GM18873 (cell line): ENCODE measurements at regions not wholly inside any gene's neighbourhood (a gene's known extent, or its start where the extent isn't known, plus 50 kb on each side); places are given as distances from the start of the nearest gene placed in this dataset.

ENCODE experiments used
- ATAC-seq: cut with Tn5 transposase; IDR thresholded peaks from one replicate; pipeline ENCODE4 v1.9.1; 2021; ENCODE audit warnings: mild to moderate bottlenecking, moderate library complexity, moderate number of reproducible peaks; ENCODE audit not compliant: unreplicated experiment, low FRiP score

DNA sequence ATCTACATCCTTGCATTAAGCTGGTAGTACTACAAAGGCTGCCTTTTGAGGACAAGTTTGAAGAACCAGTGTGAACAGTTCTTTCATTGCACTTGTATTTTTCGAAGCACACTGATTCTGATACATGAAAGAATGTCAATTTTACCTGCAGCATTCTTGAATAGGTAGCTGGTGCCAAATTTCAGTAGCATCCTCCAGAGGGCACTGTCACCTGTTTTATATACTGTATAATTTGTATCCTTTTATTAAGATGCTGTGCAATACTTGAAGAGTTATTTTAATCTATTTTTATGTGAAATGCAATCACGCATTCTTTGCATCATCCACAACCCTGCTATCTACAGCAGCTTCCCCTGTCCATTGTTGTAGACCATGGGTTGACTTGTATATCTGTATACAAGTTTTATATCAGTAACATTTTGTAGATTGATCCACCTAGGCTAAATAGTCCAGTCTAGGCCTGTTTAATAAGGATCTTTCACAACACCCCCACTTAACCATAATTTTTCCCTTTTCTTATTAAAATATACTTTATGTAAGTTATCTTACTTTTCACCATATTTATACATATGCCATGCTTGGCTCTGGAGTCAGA lies 325.7 kb downstream of the PCDH7 start:
- ATAC-seq = no peak

DNA sequence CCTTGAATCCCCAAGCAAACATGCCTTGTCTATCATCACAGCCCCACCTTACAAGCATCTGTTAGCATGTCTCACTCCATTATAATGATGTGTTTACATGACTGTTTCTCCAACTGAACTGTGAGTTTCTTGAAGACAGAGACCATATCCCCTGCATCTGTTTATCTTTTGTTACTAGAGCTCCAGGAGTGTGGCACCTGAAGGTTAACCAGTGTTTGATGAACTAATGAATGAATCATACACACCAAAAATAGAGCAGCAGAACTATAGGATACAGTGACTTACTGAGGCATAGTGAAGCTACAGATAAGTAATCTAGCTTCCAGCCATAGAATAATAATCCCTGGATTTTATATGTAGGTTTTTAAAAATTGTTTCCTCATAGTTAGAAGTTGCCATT lies 331.0 kb downstream of the PCDH7 start:
- ATAC-seq = no peak

DNA sequence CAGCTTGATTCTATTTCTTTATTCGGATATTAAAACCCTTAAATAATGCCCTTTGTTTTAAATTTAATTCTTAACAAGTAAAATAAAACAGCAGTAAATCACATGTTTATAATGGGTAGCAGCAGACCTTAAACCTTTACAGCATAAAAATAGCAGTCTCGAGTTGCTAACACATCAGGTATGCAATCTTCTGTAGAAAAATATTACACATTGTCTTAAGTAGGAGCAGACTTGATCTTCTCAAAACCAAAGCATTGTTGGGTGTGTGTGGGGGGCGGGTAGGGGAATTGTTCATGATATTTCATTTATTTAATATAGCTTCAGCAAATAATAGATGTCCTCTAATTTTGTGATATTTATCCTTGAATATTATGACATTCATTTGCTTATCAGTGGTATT lies 331.4 kb downstream of the PCDH7 start:
- no peak for ATAC-seq

DNA sequence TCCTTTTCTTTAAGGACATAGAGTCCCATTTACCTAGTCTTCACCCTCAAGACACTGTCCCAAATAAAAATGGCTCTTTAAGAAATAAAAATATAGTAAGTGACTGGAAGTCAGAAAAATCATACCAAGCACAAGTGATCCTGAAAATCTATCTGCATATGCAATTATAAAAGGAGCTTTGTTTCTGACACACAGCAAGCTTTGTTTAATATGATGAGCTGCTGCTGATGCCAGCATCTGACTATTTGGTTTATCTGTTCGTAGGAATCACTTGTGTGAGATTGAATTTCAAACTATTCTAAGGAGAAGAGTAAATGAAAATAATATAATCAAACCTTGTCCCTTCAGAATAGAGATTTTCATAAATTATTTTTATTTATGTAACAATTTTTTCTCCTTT lies 332.4 kb downstream of the PCDH7 start:
- no peak for ATAC-seq

DNA sequence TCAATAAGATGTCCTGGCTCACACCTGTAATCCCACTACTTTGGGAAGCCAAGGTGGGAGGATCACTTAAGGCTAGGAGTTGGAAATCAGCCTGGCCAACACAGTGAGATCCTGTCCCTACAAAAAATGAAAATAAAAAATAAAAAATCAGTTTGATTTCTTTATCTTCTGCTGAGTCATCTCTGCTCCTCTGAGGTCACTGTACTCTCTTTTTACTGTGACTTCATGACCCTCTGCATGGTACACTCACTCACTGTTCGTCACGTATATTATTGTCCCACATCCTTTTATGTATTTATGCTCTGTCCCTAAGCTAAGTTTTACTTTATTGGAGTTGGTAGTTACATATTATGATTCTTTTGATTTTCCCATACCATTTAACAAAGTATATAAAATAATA lies 333.3 kb downstream of the PCDH7 start:
- ATAC-seq = no peak

DNA sequence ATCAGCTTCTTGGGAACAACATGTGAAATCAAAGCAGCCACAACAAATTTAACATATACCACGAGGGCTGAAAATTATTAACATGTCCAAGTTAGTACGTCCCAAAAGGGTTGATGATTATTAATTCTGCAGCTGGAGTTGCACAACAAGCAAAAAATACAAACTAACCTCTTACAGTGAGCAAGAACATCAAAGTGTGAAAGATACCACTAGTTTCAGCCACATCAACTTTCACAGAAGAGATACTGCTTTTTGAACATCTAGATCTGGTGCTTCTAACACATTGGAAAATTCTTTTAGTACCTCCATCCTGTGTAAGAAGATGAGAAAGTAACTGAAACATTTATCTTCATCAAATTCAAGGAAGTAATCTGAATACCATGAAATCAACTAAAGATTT lies 334.1 kb downstream of the PCDH7 start:
- no peak for ATAC-seq

DNA sequence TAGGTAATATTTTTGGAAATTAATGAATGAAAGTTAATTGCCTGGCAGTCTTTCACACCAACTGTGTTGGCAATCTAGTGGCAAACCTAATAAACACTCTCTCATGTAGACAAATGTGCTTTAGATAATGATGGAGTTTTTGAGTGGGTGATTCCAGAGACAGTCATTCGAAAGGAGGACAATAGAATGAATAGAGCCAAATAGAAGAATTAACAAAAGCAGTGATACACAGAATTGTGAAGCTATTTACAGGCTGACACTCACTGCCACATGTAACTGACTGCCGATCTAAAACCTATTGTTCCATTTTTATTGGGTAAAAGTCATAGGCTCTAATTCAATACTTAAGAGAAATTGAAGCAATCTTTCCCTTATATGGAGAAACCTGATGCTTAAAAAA lies 338.5 kb downstream of the PCDH7 start:
- ATAC-seq = no peak

DNA sequence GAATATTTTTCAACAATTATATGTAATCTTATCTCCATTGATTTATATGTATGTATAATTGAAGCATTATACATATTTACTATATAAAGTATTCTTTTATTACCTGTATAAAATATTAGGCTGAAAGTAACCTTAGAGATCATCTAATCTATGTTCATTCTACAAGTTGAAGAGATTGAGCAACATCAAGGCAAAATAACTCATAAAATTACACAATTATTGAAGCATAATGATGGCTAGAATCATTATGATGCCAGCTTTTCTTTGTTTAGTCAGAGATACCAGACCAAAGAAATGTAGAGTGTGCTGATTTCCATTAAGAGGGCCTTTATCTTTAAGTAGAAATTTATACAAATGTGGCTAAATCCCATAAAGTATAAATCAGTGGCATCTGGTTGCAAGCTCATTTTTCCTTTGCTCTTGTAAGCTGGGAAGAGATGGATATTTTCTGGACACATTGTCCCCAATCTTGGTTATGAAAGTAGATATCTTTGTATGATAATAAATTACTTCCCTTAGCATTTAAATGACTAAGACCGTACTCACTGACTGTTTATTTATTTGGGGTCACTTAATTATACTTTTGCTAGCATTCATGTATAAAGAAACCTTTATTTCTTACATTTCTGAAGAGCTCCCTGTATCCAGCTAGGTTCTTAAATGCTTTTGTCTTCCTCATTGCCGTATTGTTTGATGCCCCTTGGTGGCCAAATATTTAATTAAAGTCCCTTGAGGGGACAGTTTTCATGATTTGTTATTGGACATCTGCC lies 339.8 kb downstream of the PCDH7 start:
- no peak for ATAC-seq

DNA sequence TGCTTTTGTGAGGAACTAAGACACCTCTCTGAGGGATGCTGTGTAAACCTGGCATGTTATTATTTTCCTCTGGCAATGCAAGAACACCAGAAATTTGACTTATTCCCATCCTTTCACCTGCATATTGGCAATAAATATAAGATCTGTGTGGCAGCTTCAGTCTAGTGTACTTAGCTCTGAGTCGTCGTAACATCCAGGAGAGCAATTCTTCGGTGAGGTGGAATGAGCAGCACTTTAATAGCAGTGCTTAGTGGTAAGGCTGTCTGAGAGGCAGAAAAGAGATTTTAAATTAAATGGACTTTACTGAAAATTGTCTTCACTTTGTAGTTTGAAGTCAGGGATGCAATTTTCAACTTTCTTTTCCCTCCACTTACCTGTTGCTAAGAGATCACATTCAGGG lies 344.9 kb downstream of the PCDH7 start:
- no peak for ATAC-seq

DNA sequence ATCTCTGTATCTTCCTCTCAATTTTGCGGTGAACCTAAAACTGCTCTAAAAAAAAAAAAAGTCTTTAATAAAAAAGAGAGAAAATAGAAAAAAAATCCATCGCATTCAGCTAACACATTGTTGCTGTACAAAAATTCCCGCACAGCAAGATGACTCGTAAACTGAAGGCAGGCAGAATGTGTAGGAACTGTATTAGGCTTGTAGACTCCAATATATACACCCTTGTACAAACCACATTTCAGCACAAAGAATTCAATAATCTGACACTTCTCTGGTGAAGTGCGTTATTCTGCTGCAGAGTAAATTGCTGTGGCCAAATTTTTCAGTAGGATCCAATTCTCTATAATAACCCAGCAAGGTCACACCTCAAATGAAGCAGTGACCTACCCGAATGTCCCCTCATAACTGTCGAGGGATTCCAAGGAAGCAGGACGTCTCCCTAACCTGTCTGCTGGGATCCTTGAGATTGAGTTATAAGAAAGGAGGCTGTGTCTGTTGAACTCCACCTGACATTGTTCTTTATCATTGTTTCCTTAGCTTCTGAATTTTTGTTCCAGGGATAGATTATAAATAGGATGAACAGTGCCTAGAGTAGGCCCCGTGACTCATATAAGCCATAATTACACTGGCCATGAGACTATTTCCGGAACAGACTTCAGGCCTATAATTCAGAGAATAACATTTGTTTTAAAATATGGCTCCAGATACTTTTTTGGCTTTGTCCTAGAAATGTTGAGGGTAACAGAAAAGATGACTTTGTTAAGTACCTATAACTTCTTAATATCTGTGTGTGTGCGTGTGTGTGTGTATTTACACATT lies 348.3 kb downstream of the PCDH7 start:
- no peak for ATAC-seq

DNA sequence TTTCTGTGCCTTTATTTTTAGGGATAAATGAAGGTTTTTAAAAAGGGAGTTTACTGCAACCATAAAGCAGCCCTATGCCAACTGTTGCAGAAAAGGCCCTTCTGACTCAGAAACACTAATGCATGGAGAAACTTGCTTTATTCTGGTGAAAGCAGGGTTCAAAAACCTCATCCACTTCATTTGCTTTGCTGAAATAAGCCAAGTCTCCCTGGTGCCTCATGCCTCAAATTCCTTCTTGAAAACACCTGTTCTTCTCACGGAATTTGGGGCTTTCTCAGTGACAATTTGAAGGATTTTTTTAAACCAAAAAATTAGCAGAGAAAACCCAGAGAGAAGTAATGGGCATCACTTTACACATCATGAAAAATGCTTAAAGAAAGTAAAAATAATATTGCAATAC lies 349.0 kb downstream of the PCDH7 start:
- ATAC-seq = no peak

DNA sequence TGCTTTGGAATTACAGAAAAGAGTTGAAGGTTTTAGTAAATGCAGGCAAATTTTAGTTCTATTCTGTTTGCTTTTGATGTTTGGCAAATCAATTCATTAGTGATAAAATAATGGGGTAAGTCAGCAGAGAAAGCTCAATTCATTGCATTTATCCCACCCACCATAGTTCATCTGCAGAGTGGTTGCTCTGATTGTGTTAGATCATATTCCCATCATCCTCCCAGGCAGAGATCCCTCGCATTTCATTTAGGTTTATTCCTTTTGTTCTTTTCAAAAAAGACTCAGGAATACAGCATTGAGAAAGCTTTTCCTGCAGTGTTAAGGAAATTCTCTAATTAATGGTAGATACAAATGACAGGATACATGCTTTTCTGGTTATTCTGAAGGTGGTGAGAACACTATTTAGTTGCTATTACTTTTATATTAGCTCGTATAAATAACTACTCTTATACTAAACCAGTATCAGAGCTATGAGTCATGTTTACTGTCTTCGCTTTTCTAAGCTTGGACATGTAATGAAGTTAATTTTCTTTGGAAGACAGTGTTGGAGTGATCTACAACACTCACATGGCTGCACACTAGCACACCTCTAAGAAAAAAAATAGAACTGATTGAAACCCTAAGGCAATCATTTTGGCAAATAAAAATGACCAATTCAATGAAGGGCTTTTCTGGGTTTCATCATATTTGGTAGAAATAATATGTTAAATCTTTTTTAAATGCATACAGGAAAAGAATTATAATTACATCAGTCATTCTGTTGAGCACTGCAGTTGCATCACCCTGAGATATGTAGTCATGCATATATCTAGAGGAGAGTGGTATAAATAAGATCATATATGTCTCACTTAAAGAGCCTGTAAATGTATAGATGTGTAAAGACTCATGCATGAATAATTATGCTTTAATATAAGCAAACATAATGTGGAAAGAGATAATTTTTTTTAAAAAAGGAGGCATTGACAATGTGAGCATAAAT lies 351.6 kb downstream of the PCDH7 start:
- no peak for ATAC-seq

DNA sequence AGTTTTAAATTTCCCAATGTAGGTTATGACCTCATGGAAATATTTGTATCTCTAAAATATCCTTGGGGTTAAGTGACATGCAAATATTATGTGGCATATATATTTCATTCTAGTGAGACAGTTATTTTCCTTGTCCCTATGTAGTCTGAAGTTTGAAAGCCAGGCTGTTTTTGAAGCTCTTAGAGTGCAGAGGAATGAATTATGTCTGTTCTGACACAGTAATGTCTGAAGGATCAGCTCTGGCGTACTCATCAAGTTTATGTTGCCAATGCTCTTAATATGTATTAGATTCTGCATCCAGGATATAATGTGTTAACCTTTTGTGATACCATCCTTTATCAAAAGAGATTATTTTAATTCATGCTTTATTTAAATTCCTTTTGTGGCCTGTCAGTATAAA lies 355.8 kb downstream of the PCDH7 start:
- ATAC-seq = no peak

DNA sequence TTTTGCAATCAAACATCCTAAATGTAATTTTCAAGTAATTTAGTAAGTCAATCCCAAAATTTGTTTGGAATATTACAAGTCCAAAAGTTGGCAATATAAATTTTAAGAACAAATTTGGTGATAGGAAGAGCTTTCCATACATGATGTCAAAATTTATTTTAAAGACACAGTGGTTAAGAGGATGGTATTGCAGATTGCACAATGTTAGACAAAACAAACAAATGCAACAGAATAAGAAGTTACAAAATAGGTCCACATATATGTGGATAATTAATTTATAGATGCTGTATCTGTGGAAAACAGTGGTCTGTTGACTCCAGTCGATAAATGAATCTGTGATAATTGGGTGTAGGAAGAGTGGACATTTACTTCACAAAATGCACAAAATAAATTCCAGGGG lies 358.5 kb downstream of the PCDH7 start:
- ATAC-seq = no peak

DNA sequence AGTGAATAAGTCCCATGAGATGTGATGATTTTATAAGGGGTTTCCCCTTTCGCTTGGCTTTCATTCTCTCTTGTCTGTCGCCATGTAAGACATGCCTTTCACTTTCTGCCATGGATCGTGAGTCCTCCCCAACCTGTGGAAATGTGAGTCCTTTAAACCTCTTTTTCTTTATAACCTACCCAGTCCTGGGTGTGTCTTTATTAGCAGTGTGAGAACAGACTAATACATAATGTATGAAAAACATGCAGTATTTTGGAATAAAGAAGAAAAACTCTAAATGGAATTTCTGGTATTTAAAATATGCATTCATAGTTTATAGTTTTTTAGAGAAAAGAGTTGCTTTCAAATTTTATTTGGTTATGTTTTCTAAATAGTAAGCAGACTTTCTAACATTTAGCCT lies 360.7 kb downstream of the PCDH7 start:
- ATAC-seq = no peak

DNA sequence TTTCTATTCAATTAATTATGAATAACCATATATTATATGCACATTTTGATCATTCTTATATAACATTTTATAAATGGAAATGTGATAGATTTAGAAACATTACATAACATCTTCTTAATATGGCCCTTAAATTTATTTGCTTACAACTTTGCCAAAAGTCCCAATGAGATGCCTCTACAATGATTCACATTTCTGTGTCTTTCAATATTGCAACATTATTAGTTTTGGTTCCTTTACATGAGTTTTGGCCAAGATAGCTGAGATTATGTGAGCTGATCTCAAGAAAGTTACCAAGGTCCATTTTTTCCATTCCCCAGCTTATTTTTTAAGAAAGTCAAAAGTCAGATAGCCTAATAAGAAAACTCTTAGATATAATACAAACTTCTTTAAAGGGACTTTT lies 361.2 kb downstream of the PCDH7 start:
- ATAC-seq = no peak

DNA sequence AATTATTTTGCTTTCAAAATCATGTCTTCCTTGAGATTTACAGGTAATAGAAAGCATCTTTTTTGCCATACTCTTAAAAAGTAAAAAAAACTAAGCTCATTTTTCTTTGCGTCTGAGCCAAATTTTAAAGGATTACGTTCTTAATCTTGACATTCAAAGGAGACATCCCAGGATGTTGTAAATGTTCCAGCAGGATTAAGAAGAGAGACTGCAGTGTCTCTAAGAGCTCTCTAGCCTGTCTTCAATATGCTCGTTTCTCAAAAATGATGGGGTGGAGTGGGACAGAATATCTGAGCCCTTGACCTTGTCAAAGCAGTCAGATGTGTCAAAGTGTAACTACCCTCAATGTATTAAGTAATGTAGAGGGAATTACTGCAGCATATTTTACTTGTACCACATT lies 363.3 kb downstream of the PCDH7 start:
- no peak for ATAC-seq

DNA sequence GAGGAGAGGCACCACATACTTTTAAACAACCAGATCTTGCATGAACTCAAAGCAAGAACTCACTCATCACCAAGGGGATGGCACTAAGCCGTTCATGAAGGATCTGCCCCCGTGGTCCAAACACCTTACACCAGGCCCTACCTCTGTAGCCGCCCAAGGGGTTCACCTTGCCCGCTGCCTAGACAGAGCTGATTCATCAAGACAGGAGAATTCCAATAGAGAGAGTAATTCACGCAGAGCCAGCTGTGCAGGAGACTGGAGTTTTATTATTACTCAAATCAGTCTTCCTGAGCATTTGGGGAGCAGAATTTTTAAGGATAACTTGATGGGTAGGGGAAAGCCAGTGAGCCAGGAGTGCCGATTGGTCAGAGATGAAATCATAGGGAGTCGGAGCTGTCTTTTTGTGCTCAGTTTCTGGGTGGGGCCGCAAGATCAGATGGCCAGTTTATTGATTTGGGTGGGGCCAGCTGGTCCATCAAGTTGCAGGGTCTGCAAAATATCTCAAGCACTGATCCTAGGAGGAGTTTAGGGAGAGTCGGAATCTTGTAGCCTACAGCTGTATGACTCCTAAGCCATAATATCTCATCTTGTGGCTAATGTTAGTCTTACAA lies 364.7 kb downstream of the PCDH7 start:
- ATAC-seq = no peak

DNA sequence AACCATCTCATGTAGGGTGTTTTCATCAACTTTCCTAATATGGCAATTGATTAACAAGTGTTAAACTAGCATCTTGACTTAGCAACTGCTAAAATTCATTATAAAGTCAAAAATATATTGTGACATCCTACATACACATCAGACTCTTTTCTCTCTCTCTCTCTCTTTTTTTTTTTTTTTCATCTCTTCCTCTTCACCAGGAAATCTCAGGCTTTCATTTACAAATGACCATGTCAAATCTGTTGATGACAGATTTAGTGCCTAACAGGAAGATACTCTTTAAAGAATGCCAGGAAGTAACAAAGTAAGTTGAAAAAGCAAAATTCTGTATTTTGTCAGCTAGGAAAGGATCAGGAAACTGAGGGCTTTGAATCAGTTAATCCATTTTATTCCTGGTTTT lies 365.5 kb downstream of the PCDH7 start:
- no peak for ATAC-seq

DNA sequence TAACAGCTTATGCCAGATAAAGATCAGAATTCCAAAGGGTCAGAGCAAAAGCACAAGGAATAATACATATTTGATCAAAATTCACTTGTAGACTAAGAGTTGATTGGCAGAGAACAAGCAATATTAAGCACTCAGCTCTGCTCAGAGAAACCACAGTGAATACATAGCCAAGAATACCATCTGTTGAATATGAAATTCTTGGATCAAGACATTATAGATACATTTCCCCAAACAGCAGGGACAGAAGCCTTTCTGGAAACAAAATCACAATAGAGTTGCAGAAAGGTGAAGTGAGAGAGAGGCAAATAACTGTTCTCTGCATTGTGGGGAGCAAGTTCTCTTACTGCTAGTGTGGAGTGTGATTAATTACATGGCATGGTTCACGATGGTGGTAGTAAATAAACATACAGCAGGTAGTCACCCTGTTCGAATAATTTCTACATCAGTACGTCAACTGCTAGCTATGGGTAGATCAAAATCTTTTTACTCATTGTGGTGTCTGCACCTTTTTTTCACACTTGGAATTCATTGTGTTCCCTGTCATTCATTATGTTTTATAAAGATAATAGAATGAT lies 366.7 kb downstream of the PCDH7 start:
- no peak for ATAC-seq
